HL-60/S4 treated with phorbol 12-myristate 13-acetate at 8.2 ng/mL for 4 days and 3 days (cell line): ENCODE measurements at regions not wholly inside any gene's neighbourhood (a gene's known extent, or its start where the extent isn't known, plus 50 kb on each side); places are given as distances from the start of the nearest gene placed in this dataset.

ENCODE experiments used
- in situ Hi-C: fragments of 300-500 bp; cut with MboI; formaldehyde crosslinking; loops from 2 replicates; pipeline ENCODE4 v1.15.0; 2022; ENCODE audit warnings: low sequenced_read_pairs

DNA sequence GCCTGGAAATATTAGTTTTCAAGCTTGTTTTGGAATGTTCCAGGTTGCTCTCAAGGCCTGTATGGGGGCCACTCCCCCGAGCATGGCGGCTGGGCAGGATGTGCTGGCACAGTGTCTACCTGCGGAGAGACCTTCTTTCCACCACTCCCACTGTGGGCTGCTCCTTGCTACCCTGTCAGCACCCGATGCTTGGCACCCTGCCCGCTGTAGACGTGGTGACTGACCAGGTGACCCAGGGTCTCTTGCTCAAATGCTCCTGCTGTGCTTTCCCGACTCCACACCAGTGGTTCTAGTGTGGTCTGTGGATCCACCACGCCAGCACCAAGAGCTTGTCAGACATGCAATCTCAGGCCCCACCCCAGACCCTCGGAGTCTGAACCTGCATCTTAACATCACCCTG lies 213.3 kb downstream of the SH3BP4 start:
- in situ Hi-C loops: no loop called here

DNA sequence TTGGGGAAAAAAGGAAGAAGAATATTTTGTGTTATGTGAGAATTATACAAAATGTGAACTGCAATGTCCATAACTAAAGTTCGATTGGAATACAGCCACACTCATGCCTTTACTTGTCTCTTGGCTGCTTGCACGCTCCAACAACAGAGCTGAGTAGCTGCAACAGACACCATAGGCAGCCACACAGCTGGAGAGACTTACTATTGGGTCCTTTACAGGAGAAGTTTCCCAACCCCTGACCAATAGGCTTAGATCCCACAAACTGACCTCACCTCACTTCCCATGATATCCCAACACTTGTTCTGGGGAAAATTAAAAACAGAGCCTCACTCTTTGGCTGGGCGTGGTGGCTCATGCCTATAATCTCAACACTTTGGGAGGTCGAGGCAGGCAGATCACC lies 213.8 kb downstream of the SH3BP4 start:
- in situ Hi-C loops: no loop called here

DNA sequence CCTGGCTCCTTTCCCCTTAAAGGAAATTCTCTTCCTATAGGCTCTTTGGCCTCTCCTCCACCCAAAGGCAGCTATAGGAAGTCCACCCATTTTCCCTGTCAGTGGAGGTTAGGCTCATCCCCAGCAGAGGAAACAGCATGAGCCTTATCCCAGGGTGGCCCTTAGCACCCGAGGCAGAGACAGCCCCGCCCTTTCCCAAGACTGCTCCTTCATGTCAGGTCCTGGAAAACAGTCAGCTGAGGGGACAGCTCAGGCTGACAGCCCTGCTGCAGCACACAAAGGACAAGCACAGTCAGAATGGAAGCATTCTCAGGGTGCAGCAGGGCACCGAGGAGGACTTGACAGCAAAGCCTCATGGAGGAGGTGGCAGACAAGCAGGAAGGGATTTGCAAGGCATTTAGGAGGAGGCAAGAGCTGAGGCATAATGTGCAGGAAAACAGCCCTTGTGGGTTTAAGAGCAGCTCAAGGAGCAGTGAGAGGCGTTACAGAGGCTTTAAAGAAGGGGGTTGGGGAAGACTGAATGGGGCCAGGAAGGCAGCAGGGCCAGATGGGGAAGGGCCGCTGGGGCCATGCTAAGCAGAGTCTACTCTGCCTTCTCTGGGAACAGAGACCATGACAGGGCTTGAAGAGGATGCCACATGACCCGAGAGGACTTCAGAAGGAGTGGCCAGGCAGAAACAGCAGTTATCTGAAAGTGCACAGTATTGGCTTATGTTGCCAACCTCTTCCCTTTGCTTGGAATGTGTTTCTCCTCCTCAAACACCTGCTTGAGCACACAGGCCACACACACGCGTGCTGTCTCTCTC lies 216.6 kb downstream of the SH3BP4 start:
- in situ Hi-C loops: no loop called here

DNA sequence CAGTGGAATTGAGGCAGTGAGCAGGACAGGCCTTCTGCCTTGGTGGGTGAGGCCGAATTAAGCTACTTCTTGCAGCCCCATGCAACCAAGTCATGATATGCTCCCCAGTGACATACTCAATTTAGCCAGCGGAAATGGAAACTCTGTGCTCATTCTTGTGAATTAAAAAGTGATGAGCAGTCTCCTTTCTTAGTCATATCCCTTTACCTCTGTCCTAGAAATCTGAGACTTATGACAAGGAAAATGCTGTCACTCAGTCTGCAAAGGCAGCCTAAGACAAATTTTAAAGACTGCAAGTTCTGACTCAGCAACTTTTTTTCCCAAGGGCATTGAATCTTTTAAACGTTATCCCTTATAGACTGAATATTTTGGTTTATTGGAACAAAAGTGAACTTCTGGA lies 218.2 kb downstream of the SH3BP4 start:
- in situ Hi-C loops: no loop called here

DNA sequence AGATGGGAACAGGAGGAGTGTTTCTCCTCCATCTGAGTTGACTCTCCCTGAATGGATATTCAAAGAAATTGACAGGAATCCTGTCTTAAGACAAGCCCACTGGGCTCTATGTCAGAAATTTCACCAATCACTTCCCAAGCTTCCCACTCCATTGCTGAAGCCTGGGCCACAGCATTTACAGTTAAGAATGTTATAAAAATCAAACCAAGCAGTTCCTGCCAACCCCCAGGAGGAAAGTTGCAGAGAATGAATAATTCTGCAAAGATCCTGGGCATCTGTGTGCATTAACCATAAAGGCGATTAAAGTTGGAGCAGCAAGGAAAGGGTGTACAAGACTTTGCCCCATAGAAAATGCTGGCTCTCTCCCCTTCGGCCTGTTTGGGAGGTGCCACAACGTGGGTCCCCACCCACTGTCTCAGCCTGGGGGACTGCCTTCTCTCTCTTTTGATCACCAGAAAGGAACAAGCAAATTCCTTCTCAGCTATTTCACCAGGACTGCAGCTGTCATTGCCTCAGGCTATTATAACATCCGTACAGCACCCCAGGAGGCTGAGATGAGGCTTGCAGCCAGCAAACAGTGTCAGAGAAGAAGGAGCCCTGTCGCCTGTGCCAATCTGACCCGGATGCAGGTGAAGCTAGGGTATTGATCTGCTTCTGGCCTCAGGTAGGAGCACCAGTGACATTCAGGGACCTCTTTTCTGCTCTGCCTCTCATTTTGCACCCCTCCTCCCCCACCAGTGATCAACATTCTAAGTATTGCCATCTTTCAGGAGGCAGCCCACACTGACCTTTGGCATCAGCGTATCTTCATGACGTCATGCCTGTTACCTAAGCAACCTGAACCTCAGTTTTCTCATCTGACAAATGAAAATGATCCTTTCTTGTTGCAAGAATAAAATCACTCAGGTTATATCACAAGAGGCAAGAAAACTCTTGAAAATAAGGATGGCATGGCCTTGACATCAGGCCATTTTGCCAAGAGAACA lies 219.0 kb downstream of the SH3BP4 start:
- in situ Hi-C loops: no loop called here

DNA sequence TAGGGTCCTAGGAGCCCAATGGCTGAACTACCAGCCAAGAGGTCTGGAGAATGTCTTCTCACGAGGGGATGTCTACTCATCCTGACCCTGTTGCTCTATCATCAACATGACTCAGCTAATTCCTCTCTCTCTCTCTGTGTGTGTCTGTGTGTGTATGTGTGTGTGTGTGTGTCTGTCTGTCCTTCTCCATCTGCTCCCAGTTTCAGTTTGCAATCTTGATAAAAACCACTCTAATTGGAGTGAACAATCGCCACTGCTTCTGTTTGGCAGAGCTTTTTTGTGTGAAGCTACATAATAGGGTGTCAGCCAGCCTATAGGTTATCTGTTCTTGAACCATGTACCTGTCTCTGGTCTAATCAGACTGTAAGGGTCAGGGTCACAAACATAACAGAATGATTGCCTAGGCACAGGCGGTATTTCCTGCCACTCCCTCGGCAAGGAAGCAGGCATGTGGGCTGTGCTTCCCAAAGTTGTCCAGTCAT lies 219.8 kb downstream of the SH3BP4 start:
- in situ Hi-C loops: no loop called here

DNA sequence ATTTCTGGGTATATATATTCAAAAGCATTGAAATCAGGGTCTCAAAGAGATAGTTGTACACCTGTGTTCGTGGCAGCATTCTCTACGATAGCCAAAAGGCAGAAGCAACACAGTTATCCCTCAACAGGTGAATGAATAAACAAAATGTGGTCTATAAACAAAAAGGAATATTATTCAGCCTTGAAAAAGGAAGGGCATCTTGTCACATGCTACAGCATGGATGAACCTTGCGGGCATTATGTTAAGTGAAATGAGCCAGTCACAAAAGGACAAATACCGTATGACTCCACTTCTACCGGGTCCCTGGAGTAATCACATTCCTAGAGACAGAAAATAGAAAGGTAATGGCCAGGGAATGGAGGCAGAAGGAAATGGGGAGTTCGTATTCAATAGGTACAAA lies 228.8 kb downstream of the SH3BP4 start:
- in situ Hi-C loops: no loop called here

DNA sequence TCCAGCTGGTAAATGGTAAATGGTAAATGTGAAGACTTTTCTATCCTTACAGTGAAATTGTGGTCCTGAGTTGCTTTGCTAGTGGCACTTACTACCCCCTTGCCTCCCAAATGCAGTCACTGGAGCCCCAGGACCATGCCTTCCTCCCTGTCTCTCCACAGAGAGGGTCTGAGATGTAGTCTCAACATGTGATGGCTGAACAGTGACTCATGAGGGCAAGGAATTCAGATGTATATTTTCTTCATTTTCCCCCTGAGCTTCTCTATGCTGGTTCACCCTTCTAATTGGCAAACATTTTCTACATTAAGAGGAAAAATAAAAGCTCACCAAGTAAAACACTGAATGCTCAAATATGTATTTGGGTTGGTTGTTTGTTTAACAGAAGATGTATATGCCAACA lies 232.0 kb downstream of the SH3BP4 start:
- in situ Hi-C loops: no loop called here

DNA sequence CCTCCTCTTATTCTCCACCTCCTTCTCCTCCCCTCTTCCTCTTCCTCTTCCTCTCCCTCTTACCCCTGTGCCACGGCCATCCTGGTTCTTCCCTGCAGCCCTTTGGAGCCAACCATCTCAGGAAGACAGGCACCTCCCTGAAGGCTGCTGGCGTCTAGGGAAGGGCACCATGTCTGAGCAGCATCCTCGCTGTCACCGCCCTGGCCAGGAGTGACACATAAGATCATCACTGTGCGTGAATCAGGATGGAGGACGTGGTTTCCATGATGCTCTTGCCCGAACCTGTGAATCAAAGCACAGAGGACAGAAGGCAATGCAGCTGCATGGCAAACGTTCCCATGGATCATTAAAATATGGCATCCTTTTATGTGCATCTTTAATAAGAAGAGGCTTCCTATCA lies 236.0 kb downstream of the SH3BP4 start:
- in situ Hi-C loops: no loop called here

DNA sequence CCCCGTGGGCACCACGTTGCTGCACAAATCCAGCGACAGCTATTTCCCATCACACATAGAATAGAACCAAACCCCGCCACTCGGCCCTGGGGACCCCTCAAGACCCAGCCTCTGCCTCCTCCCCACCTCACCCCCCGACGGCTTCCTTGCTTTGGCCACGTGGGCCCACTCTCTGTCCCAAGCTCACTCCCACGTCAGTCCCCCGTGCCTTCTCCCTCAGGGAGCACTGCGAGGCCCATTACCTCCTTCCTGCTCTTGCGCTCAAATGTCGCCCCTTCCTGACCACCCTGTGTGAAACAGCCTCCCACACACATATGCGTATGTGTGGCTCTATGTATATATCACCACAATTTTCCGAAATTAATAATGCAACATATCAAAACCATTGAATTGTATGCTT lies 239.7 kb downstream of the SH3BP4 start:
- in situ Hi-C loops: no loop called here

DNA sequence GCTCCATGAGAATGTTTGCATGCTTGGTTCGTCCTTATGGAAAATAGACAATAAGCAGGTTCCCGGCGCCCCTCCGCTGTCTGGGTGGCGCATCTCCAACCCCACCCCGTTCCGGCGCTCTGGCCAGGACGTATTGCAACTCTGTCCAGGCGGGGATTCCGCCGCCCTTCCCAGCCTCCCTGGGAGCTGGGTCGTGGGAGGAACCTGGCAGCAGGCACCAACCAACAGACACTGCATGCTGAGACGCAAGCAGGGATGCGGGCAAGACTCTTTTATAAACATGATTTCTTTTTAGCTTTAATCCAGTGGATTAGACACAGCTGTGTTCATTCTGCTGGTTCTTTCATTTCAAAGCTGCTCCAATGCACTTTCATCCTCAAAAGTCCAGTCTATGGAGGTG lies 240.2 kb downstream of the SH3BP4 start:
- in situ Hi-C loops: no loop called here

DNA sequence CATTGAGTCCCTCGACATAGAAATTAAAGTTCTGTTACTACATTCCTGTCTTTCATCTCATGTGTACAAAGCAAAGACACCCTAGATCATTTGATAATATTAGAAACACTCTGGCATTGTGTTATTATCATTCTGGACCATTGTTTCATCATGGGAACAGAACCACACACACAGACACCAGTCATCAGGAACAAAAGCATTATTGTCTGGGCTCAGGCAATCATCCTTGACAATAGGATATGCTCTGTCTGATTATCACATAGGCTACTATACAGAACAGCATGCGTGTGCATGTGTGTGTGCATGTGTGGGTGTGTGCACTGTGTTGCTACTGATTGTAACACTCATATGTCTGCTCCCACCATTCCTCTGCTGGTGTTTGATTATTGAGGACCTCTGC lies 242.5 kb downstream of the SH3BP4 start:
- in situ Hi-C loops: no loop called here

DNA sequence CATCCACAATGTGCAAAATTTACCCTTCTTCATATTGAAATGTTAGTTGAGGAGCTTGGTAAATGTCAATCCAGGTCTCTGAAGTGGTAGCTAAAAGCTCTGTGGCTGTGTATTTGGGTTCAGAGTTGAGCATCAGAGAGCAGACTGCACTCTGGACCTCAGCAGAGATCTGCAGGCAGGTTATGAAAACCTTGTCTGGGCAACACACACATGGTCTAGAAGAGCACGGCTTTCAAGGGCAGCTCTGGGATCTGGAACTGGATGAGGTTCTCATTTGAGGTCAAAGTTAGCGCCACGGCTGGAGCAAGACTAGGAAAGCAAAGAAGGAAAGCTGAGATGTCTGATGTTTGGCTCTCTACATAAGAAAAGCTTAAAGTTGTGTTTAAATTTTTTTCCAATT lies 243.0 kb downstream of the SH3BP4 start:
- in situ Hi-C loops: no loop called here

DNA sequence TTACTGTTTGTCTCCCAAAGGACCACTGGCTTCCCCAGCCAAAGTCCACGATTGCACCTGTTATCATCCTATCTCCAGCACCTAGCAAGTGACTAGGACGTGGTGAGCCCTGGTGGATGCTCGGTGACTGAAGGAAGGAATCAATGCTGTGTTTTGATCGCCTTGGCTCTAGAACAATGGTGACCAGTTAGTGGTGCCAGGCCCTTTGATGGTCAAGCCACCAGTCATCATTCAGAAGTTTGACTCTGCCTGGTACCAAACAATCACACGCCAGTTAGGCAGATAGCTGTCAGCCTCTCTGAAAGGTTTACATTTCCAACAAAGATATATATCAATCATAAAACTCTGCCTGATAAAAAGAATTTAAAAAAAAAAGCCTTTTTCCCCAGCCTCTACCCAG lies 244.1 kb downstream of the SH3BP4 start:
- in situ Hi-C loops: no loop called here

DNA sequence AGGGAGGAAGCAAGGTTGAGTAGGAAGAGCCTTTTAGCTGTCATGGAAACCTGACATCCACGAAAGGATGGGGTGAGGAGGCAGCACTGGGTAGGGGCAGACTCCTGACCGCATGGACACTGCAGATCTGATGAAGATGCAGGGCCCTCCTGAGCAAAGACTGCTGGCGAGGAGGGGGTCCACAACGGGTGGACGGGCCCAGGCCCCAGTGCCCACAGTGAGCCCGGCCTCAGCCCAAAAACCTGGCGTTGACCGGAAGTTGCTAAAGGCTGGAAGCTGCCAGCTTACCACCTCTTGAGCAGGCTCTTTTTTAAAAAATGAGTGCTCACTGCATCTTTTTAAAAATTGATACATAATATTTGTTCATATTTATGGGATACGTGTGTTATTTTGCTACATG lies 247.3 kb downstream of the SH3BP4 start:
- in situ Hi-C loops: no loop called here

DNA sequence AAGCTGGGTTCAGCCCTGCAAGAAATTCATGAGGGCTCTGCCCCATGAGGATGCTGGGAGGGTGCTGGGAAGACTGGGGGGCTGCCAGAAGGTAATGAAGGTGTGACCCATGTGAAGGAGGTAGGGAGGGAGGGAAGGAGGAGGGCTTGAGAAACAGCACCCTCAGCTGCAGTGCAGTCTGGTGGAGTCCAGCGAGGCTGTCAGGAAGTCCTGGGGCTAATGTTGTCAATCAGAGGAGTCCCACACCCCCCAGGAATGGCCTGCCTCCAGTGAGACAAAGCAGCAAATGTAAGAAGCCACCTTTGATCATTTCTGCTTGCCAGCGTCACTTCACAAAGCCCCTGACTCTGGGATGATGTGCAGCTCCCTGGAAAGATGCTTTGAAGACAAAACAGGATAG lies 248.4 kb downstream of the SH3BP4 start:
- in situ Hi-C loops: no loop called here

DNA sequence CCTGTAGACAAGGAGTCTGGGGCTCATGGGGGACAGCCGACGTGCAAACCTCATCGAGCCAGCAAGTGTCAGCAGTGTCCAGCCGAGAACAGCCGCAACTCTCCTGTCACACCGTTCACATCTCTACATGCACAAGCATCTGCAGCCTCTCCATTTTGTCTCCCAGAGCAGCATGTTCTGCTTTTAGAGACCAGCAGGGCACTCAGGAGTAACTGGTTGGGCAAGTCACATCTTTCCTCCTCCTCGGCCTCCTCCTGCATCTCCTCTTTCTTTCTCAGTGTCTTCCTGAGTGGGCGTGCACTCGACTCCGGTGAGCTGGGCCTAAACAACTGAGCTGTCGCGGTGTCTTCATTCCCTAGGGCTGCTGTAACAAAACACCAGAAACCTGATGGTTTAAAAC lies 249.9 kb downstream of the SH3BP4 start:
- in situ Hi-C loops: no loop called here

DNA sequence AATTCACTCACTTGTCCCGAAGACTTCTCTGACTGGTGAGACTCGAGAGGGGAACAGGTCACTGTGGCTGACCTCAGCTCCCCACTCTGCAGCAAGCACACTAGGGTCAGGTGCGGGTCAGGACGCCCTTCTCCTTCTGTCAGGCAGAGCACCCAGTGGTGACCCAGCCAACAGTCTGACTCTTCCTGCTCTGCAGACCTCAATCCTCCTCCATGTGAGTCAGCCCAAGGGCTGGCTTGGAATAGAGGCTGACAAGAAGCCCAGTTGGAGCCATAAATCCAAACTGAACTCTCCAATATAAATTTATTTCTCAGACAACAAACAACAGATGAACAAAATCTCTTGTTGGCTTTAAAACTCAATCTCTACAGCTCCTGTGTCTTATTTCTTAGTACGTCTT lies 253.1 kb downstream of the SH3BP4 start:
- in situ Hi-C loops: no loop called here

DNA sequence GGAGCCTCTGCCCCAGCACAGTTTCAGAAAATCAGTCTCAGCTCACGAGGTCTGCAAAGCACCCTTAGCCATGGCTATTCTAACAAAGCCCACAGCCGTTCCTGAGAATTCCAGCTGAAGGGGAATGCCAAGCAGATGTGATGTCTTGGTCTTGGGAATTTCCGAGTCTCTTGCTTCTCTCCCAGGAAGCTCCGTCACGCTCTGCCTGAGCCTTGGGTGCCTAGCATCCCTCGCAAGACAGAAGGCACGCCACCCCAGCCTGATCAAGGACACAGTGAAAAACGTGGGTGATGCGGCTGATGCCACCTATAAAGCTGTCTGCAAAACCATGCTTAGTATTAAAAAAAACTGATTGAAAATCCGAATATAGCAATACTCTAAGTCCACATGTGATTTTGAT lies 254.6 kb downstream of the SH3BP4 start:
- in situ Hi-C loops: no loop called here

DNA sequence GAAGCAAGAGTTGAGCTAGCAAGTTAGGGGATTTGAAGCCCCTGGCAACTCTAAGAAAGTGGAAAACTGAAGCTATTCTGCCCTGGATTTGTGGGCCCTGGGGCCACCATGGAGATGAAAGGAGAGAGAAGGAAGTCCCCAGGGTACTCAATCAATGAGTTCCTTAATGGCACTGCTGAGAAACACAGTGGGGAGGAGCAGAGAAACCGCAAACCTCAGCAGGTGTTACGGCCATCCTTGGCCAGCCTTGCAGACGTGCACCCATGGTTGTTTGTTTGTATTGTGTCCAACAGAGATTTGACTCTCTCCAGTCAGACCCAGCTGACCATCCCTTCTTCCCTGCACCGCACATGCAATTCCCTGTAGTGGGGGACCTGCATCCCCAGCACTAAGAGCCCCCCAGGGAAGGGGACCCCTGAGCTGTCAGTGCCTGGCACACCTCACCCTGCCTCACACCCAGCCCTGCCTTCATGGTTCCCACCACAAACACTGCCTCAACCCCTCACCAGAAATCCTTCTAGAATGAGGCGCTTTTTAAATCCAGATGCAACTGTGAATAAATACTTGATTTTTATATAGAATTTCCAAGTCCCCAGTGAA lies 255.3 kb downstream of the SH3BP4 start:
- in situ Hi-C loops: no loop called here

DNA sequence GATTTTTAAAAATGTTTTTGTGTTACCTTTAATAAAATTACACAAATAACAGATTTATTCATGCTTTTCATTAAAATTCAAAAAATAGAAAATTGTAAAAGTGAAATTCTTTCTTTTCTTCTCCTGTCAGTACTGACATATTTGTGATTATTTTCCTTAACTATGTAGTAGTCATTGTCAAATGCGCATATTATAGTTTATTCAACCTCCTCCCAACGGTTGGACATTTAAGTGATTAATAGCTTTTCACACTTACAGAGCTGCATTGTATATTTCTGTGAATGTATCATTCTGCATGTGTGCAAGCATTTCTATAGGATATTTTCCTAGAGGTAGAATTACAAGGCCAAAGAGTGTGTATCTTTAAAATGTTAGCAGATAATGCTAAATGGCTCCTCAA lies 259.2 kb downstream of the SH3BP4 start:
- in situ Hi-C loops: no loop called here
